K562 (cell line): ENCODE measurements at regions not wholly inside any gene's neighbourhood (a gene's known extent, or its start where the extent isn't known, plus 50 kb on each side); places are given as distances from the start of the nearest gene placed in this dataset.

Experiments
- ATAC-seq: fragments of 200-7000 bp; cut with Tn5 transposase; 3 replicates; pipeline ENCODE4 v1.9.1; 2020; ENCODE audit warnings: moderate library complexity
- BruUV-seq: library from RNA; stranded (reverse); fragments of 400-500 nt; replicated peaks from 2 replicates; lab custom pipeline; 2021; lab: Mats Ljungman, UMichigan
- CTCF ChIA-PET: fragments of 300-600 bp; formaldehyde crosslinking; extraction: SDS; loops from one replicate; lab custom pipeline; 2021; ENCODE audit warnings: low intra/inter-chr PET ratio; lab: Yijun Ruan, JAX
- POLR2A ChIA-PET: fragments of 300-600, 350-650 bp; sonication (Branson Sonifier 250); formaldehyde crosslinking; extraction: SDS; loops from one replicate; lab custom pipeline; 2021; ENCODE audit warnings: antibody characterized with exemption, inconsistent platforms; lab: Yijun Ruan, JAX
- DNase-seq, 4 experiments: peaks; one replicate each; pipeline versions ENCODE4 v3.0.0 to v3.0.0-alpha.2; 2011 to 2018; ENCODE audit warnings: low spot score in 3 of 4, mixed read lengths in 3 of 4; ENCODE audit errors: extremely low read depth in 1 of 4
- FAIRE-seq: peaks from 2 replicates; lab custom pipeline; 2011; peaks lifted over from hg19 to GRCh38; lab: Jason Lieb, UNC
- H2AFZ ChIP-seq: 2 replicates; pipeline ENCODE4 v1.6.0; 2011; ENCODE audit warnings: low read depth, low read length, control low read depth, inconsistent platforms
- H3K27ac ChIP-seq: fragments of 200-600 bp; 3 replicates; pipeline ENCODE4 v1.8.0; 2011; ENCODE audit warnings: low read depth, mild to moderate bottlenecking, control low read depth, inconsistent platforms, low read length, moderate library complexity, mixed read lengths; ENCODE audit errors: extremely low read depth
- H3K27me3 ChIP-seq, 2 experiments: fragments of 300-600 bp in 1 of 2; 2 replicates in 1 of 2; 3 replicates in 1 of 2; pipeline versions ENCODE4 v1.6.0 to v1.8.0; 2011; ENCODE audit warnings: inconsistent platforms in 2 of 2, low read length in 2 of 2, mild to moderate bottlenecking in 1 of 2, mixed read lengths in 1 of 2, moderate library complexity in 1 of 2; ENCODE audit not compliant: control insufficient read depth in 2 of 2, insufficient read depth in 2 of 2
- H3K36me3 ChIP-seq: fragments of 300-600 bp; 3 replicates; pipeline ENCODE4 v1.8.0; 2011; ENCODE audit warnings: mild to moderate bottlenecking, low read length, inconsistent platforms; ENCODE audit not compliant: control insufficient read depth, insufficient read depth
- H3K4me1 ChIP-seq, 2 experiments: fragments of 200-600 bp in 1 of 2; replicated peaks in 1 of 2; 2 replicates in 1 of 2; 3 replicates in 1 of 2; pipeline versions ENCODE4 v1.5.1 to v1.8.0; 2011; ENCODE audit warnings: inconsistent platforms in 2 of 2, low read length in 2 of 2, mild to moderate bottlenecking in 1 of 2, mixed read lengths in 1 of 2, moderate library complexity in 1 of 2; ENCODE audit not compliant: control insufficient read depth in 2 of 2, insufficient read depth in 2 of 2
- H3K4me2 ChIP-seq: 2 replicates; pipeline ENCODE4 v1.6.1; 2011; ENCODE audit warnings: low read length, control low read depth, inconsistent platforms, mixed read lengths; ENCODE audit not compliant: insufficient read depth
- H3K4me3 ChIP-seq: fragments of 200-600 bp; sonication (generic), shearing (Covaris generic); 2 replicates; pipeline ENCODE4 v1.5.1; 2016; ENCODE audit warnings: control low read depth, inconsistent platforms
- H3K79me2 ChIP-seq: fragments of 200-600 bp; 3 replicates; pipeline ENCODE4 v1.8.0; 2011; ENCODE audit warnings: low read length, inconsistent platforms; ENCODE audit not compliant: control insufficient read depth, insufficient read depth
- H3K9ac ChIP-seq, 2 experiments: 2 replicates each; pipeline versions ENCODE4 v1.6.0 to v1.6.1; 2011; ENCODE audit warnings: low read depth in 2 of 2, low read length in 2 of 2, control low read depth in 1 of 2, inconsistent platforms in 1 of 2, mild to moderate bottlenecking in 1 of 2, mixed read lengths in 1 of 2; ENCODE audit not compliant: insufficient read depth in 1 of 2
- H3K9me1 ChIP-seq: one replicate; pipeline ENCODE4 v1.6.0; 2011; ENCODE audit warnings: inconsistent platforms, mild to moderate bottlenecking, low read length, moderate library complexity; ENCODE audit not compliant: control insufficient read depth, insufficient read depth
- H3K9me3 ChIP-seq: replicated peaks from 2 replicates; pipeline ENCODE4 v1.5.1; 2011; ENCODE audit warnings: low read depth, low read length, inconsistent platforms; ENCODE audit not compliant: control insufficient read depth, insufficient read depth
- H4K20me1 ChIP-seq: replicated peaks from 2 replicates; pipeline ENCODE4 v1.6.1; 2011; ENCODE audit warnings: low read length, inconsistent platforms, mixed read lengths; ENCODE audit not compliant: control insufficient read depth, insufficient read depth
- BMI1 ChIP-seq: fragments of 150-350 bp; IDR thresholded peaks from 2 replicates; pipeline ENCODE4 v1.6.1; 2014; ENCODE audit warnings: low read length
- FOXM1 ChIP-seq, 2 experiments: fragments of 450-650 bp in 1 of 2; sonication (generic) in 1 of 2; formaldehyde crosslinking in 1 of 2; IDR thresholded peaks; 2 replicates each; pipeline versions ENCODE4 v1.6.1 to v1.9.0; 2017 to 2022; ENCODE audit warnings: low read depth in 2 of 2, mild to moderate bottlenecking in 2 of 2, missing genetic modification reagents in 1 of 2, moderate library complexity in 1 of 2
- GABPA ChIP-seq: fragments of 200-800 bp; sonication (Bioruptor generic); conservative IDR thresholded peaks from 2 replicates; pipeline ENCODE4 v1.6.1; 2016; ENCODE audit warnings: low read depth, missing genetic modification characterization, missing compliant biosample characterization
- KDM5B ChIP-seq: fragments of 200-600 bp; sonication (generic); IDR thresholded peaks from 2 replicates; pipeline ENCODE4 v1.6.1; 2012; ENCODE audit warnings: low read depth, mild to moderate bottlenecking, moderate library complexity, low read length, control low read depth, inconsistent platforms; ENCODE audit not compliant: insufficient replicate concordance
- MYBL2 ChIP-seq, 2 experiments: fragments of 450-650 bp in 1 of 2; sonication (generic) in 1 of 2; formaldehyde crosslinking in 1 of 2; IDR thresholded peaks; 2 replicates each; pipeline versions ENCODE4 v1.6.1 to v1.8.1; 2017 to 2022; ENCODE audit warnings: borderline replicate concordance in 1 of 2, inconsistent platforms in 1 of 2, low read depth in 1 of 2, mild to moderate bottlenecking in 1 of 2, missing genetic modification reagents in 1 of 2, moderate library complexity in 1 of 2
- POLR2B ChIP-seq: fragments of 450-650 bp; IDR thresholded peaks from 2 replicates; pipeline ENCODE4 v1.6.1; 2018; ENCODE audit warnings: low read depth; ENCODE audit not compliant: partially characterized antibody
- PTRF ChIP-seq: fragments of 450-650 bp; IDR thresholded peaks from 2 replicates; pipeline ENCODE4 v1.6.1; 2016; ENCODE audit warnings: mild to moderate bottlenecking, missing genetic modification characterization, missing compliant biosample characterization
- ZKSCAN8 ChIP-seq: fragments of 200-800 bp; sonication (Bioruptor generic); IDR thresholded peaks from 2 replicates; pipeline ENCODE4 v1.6.1; 2016; ENCODE audit warnings: missing genetic modification characterization, missing compliant biosample characterization
- ZNF384 ChIP-seq: IDR thresholded peaks from 2 replicates; pipeline ENCODE4 v1.6.1; 2012; ENCODE audit warnings: low read depth, low read length, improper control_type of control experiment
- ZNF695 ChIP-seq: fragments of 450-650 bp; formaldehyde crosslinking; IDR thresholded peaks from 2 replicates; pipeline ENCODE4 v1.4.0; 2020; ENCODE audit warnings: mild to moderate bottlenecking, moderate library complexity
- ZSCAN29 ChIP-seq: fragments of 450-650 bp; IDR thresholded peaks from 2 replicates; pipeline ENCODE4 v1.6.1; 2017
- WGBS: fragments of 100-300 bp; shearing (Covaris generic); methylation state at CpG from one replicate; pipeline ENCODE4 v1.1.6; 2016; ENCODE audit warnings: low coverage, mixed read lengths; ENCODE audit not compliant: insufficient coverage; ENCODE audit errors: missing lambda C conversion rate; 5-methylcytosine and 5-hydroxymethylcytosine counted together
- in situ Hi-C: fragments of 300-500 bp; cut with MboI; formaldehyde crosslinking; loops from 4 replicates; pipeline ENCODE4 v1.15.0; 2018; ENCODE audit warnings: inconsistent platforms, mixed read lengths
- intact Hi-C: fragments of 100-400 bp; cut with micrococcal nuclease; formaldehyde crosslinking; loops from 2 replicates; pipeline ENCODE4 v1.14.2; 2022
- TF ChIP-seq, protein P1 (sequence below): IDR thresholded peaks from 2 replicates; pipeline ENCODE4 v1.6.1; 2012; ENCODE audit warnings: low read depth, low read length, improper control_type of control experiment, borderline replicate concordance
- TF ChIP-seq, protein P2 (sequence below): fragments of 250-450 bp; sonication (Bioruptor Pico); IDR thresholded peaks from 2 replicates; pipeline ENCODE4 v1.8.0; 2021; ENCODE audit warnings: moderate library complexity, mild to moderate bottlenecking, inconsistent platforms
- TF ChIP-seq, protein P3 (sequence below): fragments of 250-450 bp; sonication (Bioruptor Pico); IDR thresholded peaks from 2 replicates; pipeline ENCODE4 v1.9.0; 2021; ENCODE audit warnings: mild to moderate bottlenecking, inconsistent platforms

DNA sequence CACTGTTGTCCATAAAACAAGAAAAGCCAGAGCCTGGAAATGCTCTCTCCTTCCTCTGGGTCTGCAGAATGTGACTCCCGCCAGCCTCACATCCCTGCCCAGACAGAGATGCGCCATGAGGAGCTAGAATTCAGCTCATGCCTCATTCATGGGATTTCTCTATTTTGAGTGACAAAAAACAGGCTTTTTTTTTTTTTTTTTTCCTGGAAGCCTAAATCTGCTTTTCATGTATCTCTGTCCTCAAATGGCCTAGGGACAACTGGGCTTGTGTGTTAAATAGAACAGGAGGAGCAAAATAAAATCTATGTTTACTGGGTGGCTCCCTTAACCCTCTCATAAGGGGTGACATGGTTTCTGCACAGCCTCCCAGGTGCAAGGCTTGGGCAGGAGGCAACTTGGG lies 679.7 kb upstream of the AUTS2 start (continued):
- TF ChIP-seq, protein P1, sequence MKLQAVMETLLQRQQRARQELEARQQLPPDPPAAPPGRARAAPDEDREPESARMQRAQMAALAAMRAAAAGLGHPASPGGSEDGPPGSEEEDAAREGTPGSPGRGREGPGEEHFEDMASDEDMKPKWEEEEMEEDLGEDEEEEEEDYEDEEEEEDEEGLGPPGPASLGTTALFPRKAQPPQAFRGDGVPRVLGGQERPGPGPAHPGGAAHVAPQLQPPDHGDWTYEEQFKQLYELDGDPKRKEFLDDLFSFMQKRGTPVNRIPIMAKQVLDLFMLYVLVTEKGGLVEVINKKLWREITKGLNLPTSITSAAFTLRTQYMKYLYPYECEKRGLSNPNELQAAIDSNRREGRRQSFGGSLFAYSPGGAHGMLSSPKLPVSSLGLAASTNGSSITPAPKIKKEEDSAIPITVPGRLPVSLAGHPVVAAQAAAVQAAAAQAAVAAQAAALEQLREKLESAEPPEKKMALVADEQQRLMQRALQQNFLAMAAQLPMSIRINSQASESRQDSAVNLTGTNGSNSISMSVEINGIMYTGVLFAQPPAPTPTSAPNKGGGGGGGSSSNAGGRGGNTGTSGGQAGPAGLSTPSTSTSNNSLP: no peak
- TF ChIP-seq ZSCAN29 (no peak), GABPA (tag) (no peak), POLR2B (no peak)
- TF ChIP-seq, all 486 proteins: peak for 0

DNA sequence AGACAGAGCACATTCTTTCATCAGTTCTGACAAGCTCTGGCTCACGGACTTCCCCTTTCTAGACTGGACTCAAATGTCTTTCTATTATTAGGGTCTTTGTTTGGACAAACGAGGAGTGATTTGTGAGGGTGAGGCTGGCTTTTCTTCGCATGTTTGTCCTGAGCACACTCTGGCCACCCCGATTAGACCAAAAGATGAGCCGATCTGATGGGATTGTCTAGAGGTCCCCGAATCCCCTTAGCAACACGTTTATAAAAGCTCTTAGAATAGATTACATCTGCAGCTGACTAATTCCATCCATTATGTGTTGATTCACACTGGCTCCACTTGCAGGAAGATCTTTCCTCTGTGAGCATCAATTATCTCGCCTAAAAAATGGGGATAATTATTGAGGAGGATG lies 675.4 kb upstream of the AUTS2 start:
- POLR2A ChIA-PET: no interaction called here
- TF ChIP-seq BMI1: no peak
- TF ChIP-seq KDM5B: no peak
- no peak for TF ChIP-seq ZKSCAN8 (CRISPR knock-in tag)
- TF ChIP-seq MYBL2 (IDR thresholded peaks at IDR 0.05; ENCODE audit: low read depth): no peak
- no peak for TF ChIP-seq MYBL2 (CRISPR knock-in tag; IDR thresholded peaks at IDR 0.05; ENCODE audit: borderline replicate concordance)
- TF ChIP-seq, protein P1: no peak
- TF ChIP-seq ZNF384: no peak
- TF ChIP-seq, protein P2, sequence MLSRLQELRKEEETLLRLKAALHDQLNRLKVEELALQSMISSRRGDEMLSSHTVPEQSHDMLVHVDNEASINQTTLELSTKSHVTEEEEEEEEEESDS (CRISPR knock-in tag): no peak
- TF ChIP-seq FOXM1 (IDR thresholded peaks at IDR 0.05; ENCODE audit: low read depth): no peak
- TF ChIP-seq FOXM1 (CRISPR knock-in tag; IDR thresholded peaks at IDR 0.05; ENCODE audit: low read depth): no peak
- TF ChIP-seq, protein P3, sequence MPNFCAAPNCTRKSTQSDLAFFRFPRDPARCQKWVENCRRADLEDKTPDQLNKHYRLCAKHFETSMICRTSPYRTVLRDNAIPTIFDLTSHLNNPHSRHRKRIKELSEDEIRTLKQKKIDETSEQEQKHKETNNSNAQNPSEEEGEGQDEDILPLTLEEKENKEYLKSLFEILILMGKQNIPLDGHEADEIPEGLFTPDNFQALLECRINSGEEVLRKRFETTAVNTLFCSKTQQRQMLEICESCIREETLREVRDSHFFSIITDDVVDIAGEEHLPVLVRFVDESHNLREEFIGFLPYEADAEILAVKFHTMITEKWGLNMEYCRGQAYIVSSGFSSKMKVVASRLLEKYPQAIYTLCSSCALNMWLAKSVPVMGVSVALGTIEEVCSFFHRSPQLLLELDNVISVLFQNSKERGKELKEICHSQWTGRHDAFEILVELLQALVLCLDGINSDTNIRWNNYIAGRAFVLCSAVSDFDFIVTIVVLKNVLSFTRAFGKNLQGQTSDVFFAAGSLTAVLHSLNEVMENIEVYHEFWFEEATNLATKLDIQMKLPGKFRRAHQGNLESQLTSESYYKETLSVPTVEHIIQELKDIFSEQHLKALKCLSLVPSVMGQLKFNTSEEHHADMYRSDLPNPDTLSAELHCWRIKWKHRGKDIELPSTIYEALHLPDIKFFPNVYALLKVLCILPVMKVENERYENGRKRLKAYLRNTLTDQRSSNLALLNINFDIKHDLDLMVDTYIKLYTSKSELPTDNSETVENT: no peak
- TF ChIP-seq PTRF (tag): no peak
- no peak for TF ChIP-seq ZNF695

More for the DNA sequence above, 675.4 kb upstream of the AUTS2 start:
- FAIRE-seq (no peak), DNase-seq (no peak), ATAC-seq (no peak)
- 2% methylated on average over 8 of the region's 8 CpGs for WGBS
- in situ Hi-C loops (no loop called here), intact Hi-C loops (no loop called here)
- Histone ChIP-seq H4K20me1 (no peaks in the 10 kb centered on the region), H3K9ac (no peak overlapping the region), H3K4me2 (no peak overlapping the region), H3K9me1 (no peaks in the 10 kb centered on the region), H3K9me3 (no peaks in the 10 kb centered on the region; the same call in 1 of the 2 replicates), H3K27ac (no peak overlapping the region), H3K36me3 (no peaks in the 10 kb centered on the region), H3K4me1 (no peaks in the 10 kb centered on the region), H2AFZ (no peak overlapping the region), H3K4me3 (no peak overlapping the region), H3K79me2 (no peaks in the 10 kb centered on the region), H3K27me3 (no peaks in the 10 kb centered on the region)
- no TSS peak for BruUV-seq
- CTCF ChIA-PET: no interaction called here
